ENCODE measurements at regions not wholly inside any gene's neighbourhood (a gene's known extent, or its start where the extent isn't known, plus 50 kb on each side); places are given as distances from the start of the nearest gene placed in this dataset.
"Not testable (repeated sequence)": the region's sequence is repeated elsewhere in the genome, so short reads cannot be mapped to it uniquely, and the experiment has no call there.

DNA sequence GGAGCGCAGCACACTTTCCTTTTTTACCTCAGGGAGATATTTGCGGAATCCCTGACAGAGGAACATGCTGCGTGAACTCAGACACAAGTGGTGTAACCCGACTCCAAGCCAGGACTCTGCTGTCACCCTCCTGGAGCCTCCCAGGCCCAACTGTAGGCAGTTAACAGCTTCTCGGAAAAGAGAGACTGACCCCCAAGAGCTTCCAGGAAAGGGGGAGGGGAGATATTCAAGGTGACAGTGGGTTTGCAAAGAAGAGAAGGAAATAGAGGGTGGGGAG is 103.1 kb upstream of the NBPF26 start:
- H3K4me3 ChIP-seq (ENCODE audit: low read length); H3K36me3 ChIP-seq (ENCODE audit: insufficient read depth, low read length); H3F3A ChIP-seq (ENCODE audit: insufficient read depth, low read length, poor library complexity, severe bottlenecking); H3K27ac ChIP-seq (ENCODE audit: low read length); H3K9me3 ChIP-seq (ENCODE audit: low read length); H3K9me2 ChIP-seq (ENCODE audit: insufficient read depth, low read length); H3K79me2 ChIP-seq (replicated peaks; ENCODE audit: insufficient read depth, low read length); H4K20me1 ChIP-seq (ENCODE audit: insufficient read depth); H3K4me2 ChIP-seq (ENCODE audit: low read length); H3K27me3 ChIP-seq (ENCODE audit: insufficient read depth, low read depth, low read length); H2AFZ ChIP-seq (ENCODE audit: low read depth, low read length); H3K9ac ChIP-seq (ENCODE audit: low read length): not testable (repeated sequence)

DNA sequence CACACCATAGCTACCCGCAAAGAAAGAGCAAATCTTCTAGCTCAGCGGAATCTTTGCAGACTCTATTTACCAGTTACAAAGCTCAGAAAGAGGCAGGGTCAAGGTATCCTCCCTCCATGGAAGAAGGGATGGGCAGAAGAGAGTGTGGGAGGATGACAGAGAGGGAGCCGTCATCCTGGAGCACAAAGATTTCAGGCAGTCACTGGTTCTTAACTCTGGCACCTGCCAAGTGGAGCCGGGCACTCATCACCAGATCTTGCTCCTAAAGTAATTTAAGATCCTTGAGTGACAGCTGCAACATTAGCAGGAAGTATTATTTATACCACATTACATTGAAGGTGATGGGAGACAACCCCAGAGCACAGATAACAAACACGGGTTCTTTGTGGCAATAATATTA is 102.5 kb upstream of the NBPF26 start:
- not testable (repeated sequence) for H3K4me3 ChIP-seq (ENCODE audit: low read length); H3K9me3 ChIP-seq (ENCODE audit: low read length); H4K20me1 ChIP-seq (ENCODE audit: insufficient read depth)

DNA sequence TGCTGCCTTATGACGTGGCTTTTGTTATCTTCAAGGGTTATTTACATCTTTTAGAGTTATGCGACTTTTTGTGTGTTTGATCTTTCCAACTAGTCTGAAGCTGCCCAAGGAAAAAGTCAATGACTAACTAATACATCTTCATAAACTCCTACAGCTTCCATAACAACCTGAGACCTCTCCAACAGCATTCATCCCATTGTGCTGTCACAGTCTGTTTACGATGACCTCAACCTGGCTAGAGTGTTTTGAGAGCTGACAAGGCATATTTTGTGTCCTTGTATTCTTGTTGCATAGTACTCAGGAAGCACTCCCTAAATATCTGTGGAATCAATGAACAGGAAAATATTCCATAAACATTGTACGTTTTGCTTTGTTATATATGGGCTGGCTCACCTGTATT is 100.2 kb upstream of the NBPF26 start:
- not testable (repeated sequence) for H3F3A ChIP-seq (ENCODE audit: insufficient read depth, low read length, poor library complexity, severe bottlenecking); H3K4me2 ChIP-seq (ENCODE audit: low read length); H3K4me3 ChIP-seq (ENCODE audit: low read length); H3K9ac ChIP-seq (ENCODE audit: low read length); H3K9me3 ChIP-seq (ENCODE audit: low read length); H3K27ac ChIP-seq (ENCODE audit: low read length); H3K36me3 ChIP-seq (ENCODE audit: insufficient read depth, low read length); H2AFZ ChIP-seq (ENCODE audit: low read depth, low read length); H3K79me2 ChIP-seq (replicated peaks; ENCODE audit: insufficient read depth, low read length); H3K27me3 ChIP-seq (ENCODE audit: insufficient read depth, low read depth, low read length); H3K9me2 ChIP-seq (ENCODE audit: insufficient read depth, low read length); H4K20me1 ChIP-seq (ENCODE audit: insufficient read depth)

More for the DNA sequence above, 102.5 kb upstream of the NBPF26 start:
- not testable (repeated sequence) for H3K79me2 ChIP-seq (replicated peaks; ENCODE audit: insufficient read depth, low read length); H3K27me3 ChIP-seq (ENCODE audit: insufficient read depth, low read depth, low read length); H2AFZ ChIP-seq (ENCODE audit: low read depth, low read length); H3K9me2 ChIP-seq (ENCODE audit: insufficient read depth, low read length); H3K27ac ChIP-seq (ENCODE audit: low read length); H3K9ac ChIP-seq (ENCODE audit: low read length); H3K4me2 ChIP-seq (ENCODE audit: low read length); H3K36me3 ChIP-seq (ENCODE audit: insufficient read depth, low read length); H3F3A ChIP-seq (ENCODE audit: insufficient read depth, low read length, poor library complexity, severe bottlenecking)

DNA sequence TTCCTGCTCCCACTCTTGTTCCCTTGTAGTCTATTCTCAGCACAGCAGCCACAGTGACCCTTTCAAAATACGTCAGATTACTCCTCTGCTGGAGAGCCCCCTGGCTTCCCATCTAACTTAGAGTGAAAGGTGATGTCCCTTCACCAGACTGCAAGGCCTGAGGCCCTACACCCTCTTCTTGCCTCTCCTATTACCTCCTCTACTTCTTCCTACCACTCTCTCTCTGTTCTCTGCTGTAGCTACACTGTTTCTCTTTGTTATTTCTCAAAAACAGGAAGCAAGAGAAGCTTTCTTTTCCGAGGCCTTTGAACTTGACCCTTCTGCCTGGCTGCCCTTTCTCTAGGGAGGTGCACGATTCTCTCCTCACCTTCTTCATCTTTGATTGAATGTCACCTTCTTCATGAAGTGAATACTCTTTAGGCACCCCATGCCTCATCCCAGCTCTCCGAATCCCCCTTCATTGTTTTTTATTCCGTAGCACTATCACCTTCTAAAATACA is 99.1 kb upstream of the NBPF26 start:
- H3K9ac ChIP-seq (ENCODE audit: low read length); H3F3A ChIP-seq (ENCODE audit: insufficient read depth, low read length, poor library complexity, severe bottlenecking); H4K20me1 ChIP-seq (ENCODE audit: insufficient read depth); H3K4me3 ChIP-seq (ENCODE audit: low read length); H3K27ac ChIP-seq (ENCODE audit: low read length); H3K27me3 ChIP-seq (ENCODE audit: insufficient read depth, low read depth, low read length); H3K9me3 ChIP-seq (ENCODE audit: low read length); H3K4me2 ChIP-seq (ENCODE audit: low read length); H2AFZ ChIP-seq (ENCODE audit: low read depth, low read length); H3K9me2 ChIP-seq (ENCODE audit: insufficient read depth, low read length); H3K36me3 ChIP-seq (ENCODE audit: insufficient read depth, low read length); H3K79me2 ChIP-seq (replicated peaks; ENCODE audit: insufficient read depth, low read length): not testable (repeated sequence)

DNA sequence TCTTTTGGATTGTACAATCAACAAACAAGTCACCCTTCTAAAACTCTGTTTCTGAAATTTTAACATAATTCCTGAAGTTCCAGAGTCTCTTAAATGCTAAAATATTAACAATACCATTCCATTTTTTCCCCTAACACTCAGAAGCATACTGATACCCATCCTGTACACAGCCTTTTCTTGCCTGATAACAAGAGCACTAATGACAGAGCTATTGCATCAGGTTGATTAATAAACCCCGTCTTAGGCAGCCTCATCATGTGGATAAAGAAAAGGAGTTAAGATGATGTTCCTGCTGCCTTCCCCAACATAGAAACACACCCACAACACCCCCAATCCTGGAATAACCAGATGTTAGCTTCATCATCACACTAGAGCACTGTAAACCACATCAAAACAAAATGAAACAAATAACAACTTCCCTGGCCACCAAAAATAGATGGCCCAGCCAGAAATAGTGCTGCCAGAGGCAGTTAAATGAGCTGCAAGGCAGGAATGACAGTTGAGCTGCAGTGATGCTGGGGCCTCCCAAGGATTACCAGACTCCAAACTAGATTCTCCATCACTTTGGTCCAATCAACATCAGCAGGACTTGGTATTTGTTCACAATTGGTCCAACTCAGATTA is 93.8 kb upstream of the NBPF26 start:
- H3K9me2 ChIP-seq (ENCODE audit: insufficient read depth, low read length); H3K36me3 ChIP-seq (ENCODE audit: insufficient read depth, low read length); H3K4me3 ChIP-seq (ENCODE audit: low read length); H3K4me2 ChIP-seq (ENCODE audit: low read length); H3K9ac ChIP-seq (ENCODE audit: low read length); H2AFZ ChIP-seq (ENCODE audit: low read depth, low read length); H3K27ac ChIP-seq (ENCODE audit: low read length); H3K9me3 ChIP-seq (ENCODE audit: low read length); H3F3A ChIP-seq (ENCODE audit: insufficient read depth, low read length, poor library complexity, severe bottlenecking); H4K20me1 ChIP-seq (ENCODE audit: insufficient read depth); H3K79me2 ChIP-seq (replicated peaks; ENCODE audit: insufficient read depth, low read length); H3K27me3 ChIP-seq (ENCODE audit: insufficient read depth, low read depth, low read length): not testable (repeated sequence)

DNA sequence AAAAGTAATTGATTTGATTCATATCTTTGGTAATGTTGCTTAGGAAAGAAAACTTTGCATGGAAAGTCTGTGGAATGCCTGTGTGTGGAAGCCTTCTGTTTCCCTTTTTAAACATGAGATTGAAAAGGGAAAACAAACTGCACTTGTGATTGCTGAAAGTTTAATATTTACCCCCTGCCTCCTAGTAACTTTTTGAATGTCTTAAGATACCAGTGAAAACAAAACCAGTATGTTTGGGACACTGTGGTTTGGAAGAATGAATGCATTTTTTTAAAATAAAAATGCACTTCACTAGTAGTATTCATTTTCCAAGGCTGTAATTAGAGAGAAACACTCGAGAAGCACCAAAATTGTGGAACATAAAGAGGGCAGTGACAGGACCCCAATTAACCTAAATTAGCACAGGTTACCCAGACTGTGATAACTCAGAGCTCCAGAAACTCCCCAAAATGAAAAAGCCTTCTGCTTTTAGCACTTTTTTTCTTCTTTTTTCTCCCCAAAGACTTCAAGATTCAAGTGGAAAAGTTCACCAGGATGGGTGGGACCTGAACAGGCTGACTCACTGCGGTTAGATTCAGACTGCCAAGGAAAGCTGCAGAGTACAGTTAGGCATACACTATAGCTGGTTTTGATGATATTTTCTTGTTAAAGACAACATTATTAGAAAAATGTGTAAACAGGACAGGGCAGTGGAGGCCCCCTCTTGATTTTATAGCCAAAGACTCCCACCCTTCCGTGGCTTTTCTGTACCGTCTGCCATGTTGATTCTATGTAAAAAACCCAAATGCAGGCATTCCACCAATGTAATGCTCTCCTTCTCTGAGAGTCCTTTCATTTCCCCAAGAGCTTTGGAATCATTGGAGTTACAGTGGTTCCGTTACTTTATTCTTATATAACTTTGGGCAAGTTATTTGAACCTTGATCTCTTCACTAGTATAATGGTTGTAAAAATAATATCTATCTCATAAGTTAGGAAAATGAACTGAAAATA is 88.6 kb upstream of the NBPF26 start:
- H3K36me3 ChIP-seq (ENCODE audit: insufficient read depth, low read length); H3K79me2 ChIP-seq (replicated peaks; ENCODE audit: insufficient read depth, low read length); H3K27me3 ChIP-seq (ENCODE audit: insufficient read depth, low read depth, low read length); H3K4me3 ChIP-seq (ENCODE audit: low read length); H3F3A ChIP-seq (ENCODE audit: insufficient read depth, low read length, poor library complexity, severe bottlenecking); H3K9ac ChIP-seq (ENCODE audit: low read length); H3K27ac ChIP-seq (ENCODE audit: low read length); H3K4me2 ChIP-seq (ENCODE audit: low read length); H3K9me2 ChIP-seq (ENCODE audit: insufficient read depth, low read length); H4K20me1 ChIP-seq (ENCODE audit: insufficient read depth); H3K9me3 ChIP-seq (ENCODE audit: low read length); H2AFZ ChIP-seq (ENCODE audit: low read depth, low read length): not testable (repeated sequence)

DNA sequence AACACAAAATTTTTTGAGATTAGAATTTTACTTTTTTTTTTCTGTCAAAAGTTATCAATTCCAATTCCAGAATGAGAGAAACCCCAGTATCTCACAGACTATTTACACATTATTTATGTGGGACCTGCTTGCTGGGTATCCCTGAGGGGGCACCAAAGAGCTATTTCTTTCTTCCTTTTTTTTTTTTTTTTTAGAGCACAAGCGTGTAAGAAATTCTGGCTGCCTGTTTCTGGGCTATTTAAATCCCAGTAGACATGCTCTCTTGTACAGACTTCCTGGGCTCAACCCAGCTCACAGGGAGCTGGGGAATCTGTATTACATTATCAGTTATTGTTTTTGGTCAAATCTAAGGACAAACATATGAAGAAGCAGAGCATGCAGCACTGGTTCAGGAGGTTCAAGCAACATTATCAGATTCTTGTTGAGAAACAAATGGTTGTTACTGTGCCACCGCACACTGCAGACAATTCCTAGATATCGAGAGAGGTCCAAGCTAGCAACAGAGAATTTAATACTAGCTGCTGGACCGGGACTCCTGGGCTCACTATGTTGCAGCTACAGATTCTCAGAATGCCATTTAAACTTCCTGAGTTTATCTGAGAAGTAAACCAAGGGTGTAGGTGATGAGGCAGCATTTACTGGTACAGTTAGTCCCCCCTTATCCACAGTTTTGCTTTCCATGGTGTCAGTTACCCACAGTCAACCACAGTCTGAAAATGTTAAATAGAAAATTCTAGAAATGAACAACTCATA is 83.3 kb upstream of the NBPF26 start:
- H3K79me2 ChIP-seq (replicated peaks; ENCODE audit: insufficient read depth, low read length); H3K9me3 ChIP-seq (ENCODE audit: low read length); H3F3A ChIP-seq (ENCODE audit: insufficient read depth, low read length, poor library complexity, severe bottlenecking); H2AFZ ChIP-seq (ENCODE audit: low read depth, low read length); H3K9ac ChIP-seq (ENCODE audit: low read length); H3K27ac ChIP-seq (ENCODE audit: low read length); H4K20me1 ChIP-seq (ENCODE audit: insufficient read depth); H3K4me2 ChIP-seq (ENCODE audit: low read length); H3K36me3 ChIP-seq (ENCODE audit: insufficient read depth, low read length); H3K9me2 ChIP-seq (ENCODE audit: insufficient read depth, low read length); H3K27me3 ChIP-seq (ENCODE audit: insufficient read depth, low read depth, low read length); H3K4me3 ChIP-seq (ENCODE audit: low read length): not testable (repeated sequence)

DNA sequence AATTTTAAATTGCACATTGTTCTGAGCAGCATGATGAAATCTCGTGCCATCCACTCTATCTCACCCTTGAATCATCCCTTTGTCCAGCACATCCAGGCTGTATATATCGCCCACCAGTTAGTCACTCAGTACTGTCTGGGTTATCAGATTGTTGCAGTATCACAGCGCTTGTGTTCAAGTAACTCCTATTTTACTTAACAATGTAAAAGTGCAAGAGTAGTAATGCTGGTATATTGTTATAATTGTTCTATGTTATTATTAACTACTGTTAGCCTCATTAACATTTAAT is 82.8 kb upstream of the NBPF26 start:
- H3K9me2 ChIP-seq (ENCODE audit: insufficient read depth, low read length); H3K36me3 ChIP-seq (ENCODE audit: insufficient read depth, low read length); H4K20me1 ChIP-seq (ENCODE audit: insufficient read depth); H3K27ac ChIP-seq (ENCODE audit: low read length); H3F3A ChIP-seq (ENCODE audit: insufficient read depth, low read length, poor library complexity, severe bottlenecking); H3K4me3 ChIP-seq (ENCODE audit: low read length); H3K4me2 ChIP-seq (ENCODE audit: low read length); H3K9ac ChIP-seq (ENCODE audit: low read length); H3K79me2 ChIP-seq (replicated peaks; ENCODE audit: insufficient read depth, low read length); H2AFZ ChIP-seq (ENCODE audit: low read depth, low read length); H3K27me3 ChIP-seq (ENCODE audit: insufficient read depth, low read depth, low read length); H3K9me3 ChIP-seq (ENCODE audit: low read length): not testable (repeated sequence)

Measured in neural cell (in vitro differentiated cells).